Lower leg skin (tissue), 4 donors: ENCODE measurements at regions not wholly inside any gene's neighbourhood (a gene's known extent, or its start where the extent isn't known, plus 50 kb on each side); places are given as distances from the start of the nearest gene placed in this dataset.

Source experiments
- DNase-seq, 2 donors: peaks; one replicate each; pipeline ENCODE4 v3.0.0-alpha.2; 2019; ENCODE audit warnings: low spot score in 2 of 2
- H3K4me3 ChIP-seq: fragments of 200-600 bp; sonication (generic); 2 replicates; pipeline ENCODE4 v1.5.1; 2017; ENCODE audit warnings: mild to moderate bottlenecking, low read depth; ENCODE audit not compliant: poor library complexity, severe bottlenecking
- POLR2A ChIP-seq, 2 donors: fragments of 450-650 bp; IDR thresholded peaks; one replicate each; pipeline ENCODE4 v1.6.1; 2016 to 2017; ENCODE audit warnings: antibody characterized with exemption in 2 of 2, mild to moderate bottlenecking in 1 of 2, moderate library complexity in 1 of 2
- WGBS, 2 donors: methylation state at CpG; one replicate each; pipeline ENCODE4 v1.1.5; 2018; 5-methylcytosine and 5-hydroxymethylcytosine counted together
- intact Hi-C: fragments of 100-400 bp; cut with DNase I; formaldehyde crosslinking; loops from one replicate; pipeline ENCODE4 v1.15.0; 2023; ENCODE audit warnings: low total_unique reads
- TF ChIP-seq, protein P1 (sequence below), 3 donors: fragments of 450-650 bp; IDR thresholded peaks; one replicate each; pipeline ENCODE4 v1.5.1; 2016; ENCODE audit warnings: antibody characterized with exemption in 3 of 3, mild to moderate bottlenecking in 3 of 3, moderate library complexity in 2 of 3

DNA sequence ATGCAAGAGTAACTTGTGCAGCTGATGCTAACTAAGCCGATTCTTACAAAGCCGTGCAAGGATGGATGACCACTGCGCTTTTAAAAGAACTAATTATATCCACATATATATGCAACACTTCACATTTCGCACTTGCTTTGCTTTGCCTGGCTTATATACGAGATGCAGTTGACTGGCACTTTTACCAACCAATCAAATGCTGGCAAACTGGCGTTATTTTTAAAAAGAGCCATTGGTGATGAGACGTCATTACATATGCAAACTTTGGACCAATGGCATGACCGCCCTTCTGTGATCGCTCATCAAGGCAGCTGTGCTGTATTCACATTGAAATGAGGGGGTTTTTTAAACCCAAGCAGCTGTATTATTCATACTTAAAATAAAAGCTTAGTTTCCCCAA lies 1147.7 kb upstream of the WWC1 start:
- 96% methylated on average over 9 of the region's 9 CpGs for WGBS, 2 donors
- TF ChIP-seq, protein P1, sequence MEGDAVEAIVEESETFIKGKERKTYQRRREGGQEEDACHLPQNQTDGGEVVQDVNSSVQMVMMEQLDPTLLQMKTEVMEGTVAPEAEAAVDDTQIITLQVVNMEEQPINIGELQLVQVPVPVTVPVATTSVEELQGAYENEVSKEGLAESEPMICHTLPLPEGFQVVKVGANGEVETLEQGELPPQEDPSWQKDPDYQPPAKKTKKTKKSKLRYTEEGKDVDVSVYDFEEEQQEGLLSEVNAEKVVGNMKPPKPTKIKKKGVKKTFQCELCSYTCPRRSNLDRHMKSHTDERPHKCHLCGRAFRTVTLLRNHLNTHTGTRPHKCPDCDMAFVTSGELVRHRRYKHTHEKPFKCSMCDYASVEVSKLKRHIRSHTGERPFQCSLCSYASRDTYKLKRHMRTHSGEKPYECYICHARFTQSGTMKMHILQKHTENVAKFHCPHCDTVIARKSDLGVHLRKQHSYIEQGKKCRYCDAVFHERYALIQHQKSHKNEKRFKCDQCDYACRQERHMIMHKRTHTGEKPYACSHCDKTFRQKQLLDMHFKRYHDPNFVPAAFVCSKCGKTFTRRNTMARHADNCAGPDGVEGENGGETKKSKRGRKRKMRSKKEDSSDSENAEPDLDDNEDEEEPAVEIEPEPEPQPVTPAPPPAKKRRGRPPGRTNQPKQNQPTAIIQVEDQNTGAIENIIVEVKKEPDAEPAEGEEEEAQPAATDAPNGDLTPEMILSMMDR (IDR thresholded peaks at IDR 0.05): no peak
- no peak for TF ChIP-seq POLR2A (IDR thresholded peaks at IDR 0.05)
- H3K4me3 ChIP-seq: no peak overlapping the region
- intact Hi-C loops: no loop called here
- no peak for DNase-seq

DNA sequence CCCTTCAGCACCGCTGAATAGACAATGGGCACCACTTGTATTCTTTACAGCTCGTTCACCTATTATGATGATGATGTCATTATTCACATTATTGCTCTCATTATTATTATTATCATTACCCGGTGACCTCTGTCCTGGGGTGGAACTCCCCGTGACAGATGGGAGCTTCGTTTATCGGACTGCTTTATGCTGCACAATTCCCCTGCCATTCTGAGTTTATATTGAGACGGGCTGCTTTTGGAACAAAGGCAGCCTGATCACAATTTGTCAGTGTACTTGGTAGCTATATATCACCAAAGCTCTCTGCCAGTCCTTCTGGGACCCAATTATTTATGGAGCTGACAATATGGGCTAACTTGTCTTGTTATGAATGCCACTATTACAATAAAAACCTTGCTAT lies 1145.6 kb upstream of the WWC1 start:
- H3K4me3 ChIP-seq: no peak overlapping the region
- TF ChIP-seq, protein P1 (IDR thresholded peaks at IDR 0.05): no peak
- TF ChIP-seq POLR2A (IDR thresholded peaks at IDR 0.05): no peak
- WGBS, 2 donors: 88 to 89% methylated on average over 7 of the region's 7 CpGs
- no peak for DNase-seq
- intact Hi-C loops: no loop called here

DNA sequence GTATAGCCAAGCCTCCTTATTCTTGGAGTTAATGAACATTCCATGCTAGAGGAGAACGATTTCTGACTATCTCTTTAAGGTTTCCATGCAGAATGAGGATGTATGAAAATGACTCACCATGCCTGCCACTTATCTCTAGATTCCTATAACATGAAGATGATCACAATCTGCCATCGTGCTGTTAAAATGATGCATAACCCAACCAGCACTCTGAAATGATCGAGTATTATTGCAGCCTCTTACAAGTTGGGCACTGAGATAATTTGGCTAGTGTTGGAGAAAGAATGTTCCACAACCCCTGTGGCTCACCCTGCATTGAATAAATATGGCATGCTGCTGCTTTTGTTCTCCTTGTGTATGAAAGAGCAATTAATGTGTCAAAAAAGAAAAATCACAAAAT lies 1143.6 kb upstream of the WWC1 start:
- WGBS, 2 donors: 58 to 72% methylated on average over 3 of the region's 3 CpGs
- intact Hi-C loops: no loop called here

DNA sequence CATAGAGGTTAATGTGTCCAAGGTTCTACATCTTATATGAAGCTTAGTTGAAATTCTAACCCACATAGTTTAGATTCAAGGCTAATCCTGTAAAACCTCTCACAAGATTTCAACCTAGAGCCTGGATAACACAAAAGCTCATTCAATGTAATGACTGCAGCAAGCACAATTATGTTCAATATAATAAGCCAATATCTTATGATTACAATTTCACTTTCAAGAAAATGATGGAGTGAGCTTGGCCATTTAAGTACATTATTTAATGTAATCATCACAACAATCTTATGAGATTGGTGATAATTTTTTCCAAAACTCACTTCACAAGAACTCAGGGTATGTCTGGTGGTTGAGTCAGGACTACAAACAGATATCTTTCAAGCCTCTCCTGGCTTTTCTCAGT lies 1140.8 kb upstream of the WWC1 start:
- intact Hi-C loops: no loop called here
- no peak overlapping the region for H3K4me3 ChIP-seq
- no peak for DNase-seq
- TF ChIP-seq, protein P1 (IDR thresholded peaks at IDR 0.05): no peak
- TF ChIP-seq POLR2A (IDR thresholded peaks at IDR 0.05): no peak

More for the DNA sequence above, 1143.6 kb upstream of the WWC1 start:
- no peak for DNase-seq
- H3K4me3 ChIP-seq: no peak overlapping the region
- no peak for TF ChIP-seq POLR2A (IDR thresholded peaks at IDR 0.05)
- TF ChIP-seq, protein P1 (IDR thresholded peaks at IDR 0.05): no peak

DNA sequence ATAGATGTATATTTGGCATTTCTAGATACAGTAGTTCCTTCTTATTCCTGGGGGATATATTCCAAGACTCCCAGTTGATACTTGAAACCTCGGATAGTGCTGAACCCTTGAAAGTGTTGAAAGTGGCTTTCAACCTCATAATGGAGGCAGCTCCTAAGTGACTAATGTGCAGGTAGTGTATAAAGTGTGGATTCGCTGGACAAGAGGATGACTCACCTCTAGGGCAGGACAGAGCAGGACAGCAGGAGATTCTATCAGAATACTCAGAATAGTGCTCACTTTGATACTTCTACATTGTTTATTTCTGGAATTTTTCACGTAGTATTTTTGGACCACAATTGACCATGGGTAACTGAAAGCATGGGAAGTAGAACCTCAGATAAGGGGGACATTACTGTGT lies 1138.9 kb upstream of the WWC1 start:
- TF ChIP-seq POLR2A (IDR thresholded peaks at IDR 0.05): no peak
- TF ChIP-seq, protein P1 (IDR thresholded peaks at IDR 0.05): no peak
- WGBS, 2 donors: 85 to 92% methylated on average over 3 of the region's 3 CpGs
- no peak overlapping the region for H3K4me3 ChIP-seq
- no peak for DNase-seq
- intact Hi-C loops: no loop called here

DNA sequence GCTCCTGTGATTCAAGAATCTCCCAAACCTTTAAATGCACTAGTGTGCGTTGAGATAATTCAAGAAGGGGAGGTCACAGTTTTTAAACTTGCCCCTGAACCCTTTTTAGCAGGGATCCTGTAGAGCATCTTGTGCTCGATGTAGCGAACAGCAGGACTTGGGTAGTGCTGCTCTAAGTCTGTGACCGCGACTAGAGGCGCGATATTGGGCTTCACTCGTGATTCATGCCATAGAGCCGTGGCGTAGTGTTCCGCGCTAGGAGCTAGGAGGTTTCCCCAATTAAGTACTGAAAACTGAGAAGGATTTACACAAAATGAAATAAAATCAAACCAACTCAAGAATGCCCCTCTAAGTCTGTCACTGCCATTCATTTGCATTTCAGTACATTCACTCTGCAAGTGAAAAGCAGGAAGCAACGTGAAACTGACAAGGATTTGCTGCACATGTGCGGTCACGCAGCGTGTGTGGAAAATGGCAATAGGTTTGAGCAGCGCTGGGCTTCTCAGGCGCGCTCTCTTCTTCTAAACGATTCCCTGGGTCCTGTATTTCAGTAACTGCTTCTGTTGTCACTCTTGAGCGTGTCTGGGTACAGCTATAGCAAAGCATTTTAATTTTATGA lies 1135.9 kb upstream of the WWC1 start:
- no peak overlapping the region for H3K4me3 ChIP-seq
- intact Hi-C loops: loop anchor here (5.0 kb wide), 1 partner anchor 1878 kb away; no protein-coding TSS in a partner anchor
- 78 to 79% methylated on average over 21 of the region's 21 CpGs for WGBS, 2 donors
- no peak for DNase-seq
- no peak for TF ChIP-seq POLR2A (IDR thresholded peaks at IDR 0.05)
- TF ChIP-seq, protein P1 (IDR thresholded peaks at IDR 0.05): no peak
